ENCODE measurements at regions not wholly inside any gene's neighbourhood (a gene's known extent, or its start where the extent isn't known, plus 50 kb on each side); places are given as distances from the start of the nearest gene placed in this dataset.

- H3K9me3 ChIP-seq (ENCODE audit: control insufficient read depth, insufficient read depth, low read length) = no peaks in the 10 kb centered on the region
- 88% methylated on average over 1 of the region's 1 CpG for WGBS (ENCODE audit: insufficient coverage)
- no peaks in the 10 kb centered on the region for H3K27me3 Mint-ChIP-seq (ENCODE audit: low read depth in 2 of 2)
- H3K4me1 Mint-ChIP-seq = no peaks in the 10 kb centered on the region
- no peak overlapping the region for H3K4me3 Mint-ChIP-seq
- H3K36me3 ChIP-seq (ENCODE audit: control insufficient read depth, insufficient read depth, low read length) = no peaks in the 10 kb centered on the region
- no peaks in the 10 kb centered on the region for H3K36me3 Mint-ChIP-seq
- peaks cover 2 to 3% of the 10 kb centered on the region in 2 donors for H3K9me3 Mint-ChIP-seq
- H3K27ac ChIP-seq (ENCODE audit: low read length) = no peak overlapping the region
- H3K4me3 ChIP-seq (ENCODE audit: low read length) = no peak overlapping the region
- no peak for DNase-seq
- no peak overlapping the region for H3K27ac Mint-ChIP-seq
- intact Hi-C loops (cut with micrococcal nuclease) = no loop called here
- H3K4me1 ChIP-seq (ENCODE audit: control insufficient read depth, insufficient read depth, low read length) = no peaks in the 10 kb centered on the region
- no peaks in the 10 kb centered on the region for H3K27me3 ChIP-seq (ENCODE audit: control insufficient read depth, insufficient read depth, low read length)
- no peak for TF ChIP-seq CTCF (IDR thresholded peaks at IDR 0.05)
- no peak for ATAC-seq
Measured at GRCh38 chr1:221139991-221140390, 260.7 kb downstream of the HLX start.

GRCh38 chr1:221141096-221141495 is 261.9 kb downstream of the HLX start:
- no peaks in the 10 kb centered on the region for H3K27me3 ChIP-seq (ENCODE audit: control insufficient read depth, insufficient read depth, low read length)
- H3K9me3 Mint-ChIP-seq = peaks cover 3 to 6% of the 10 kb centered on the region in 2 donors
- ATAC-seq = no peak
- H3K4me3 ChIP-seq (ENCODE audit: low read length) = no peak overlapping the region
- H3K4me1 ChIP-seq (ENCODE audit: control insufficient read depth, insufficient read depth, low read length) = no peaks in the 10 kb centered on the region
- DNase-seq = no peak
- H3K27ac ChIP-seq (ENCODE audit: low read length) = no peak overlapping the region
- no peaks in the 10 kb centered on the region for H3K36me3 ChIP-seq (ENCODE audit: control insufficient read depth, insufficient read depth, low read length)
- no peaks in the 10 kb centered on the region for H3K36me3 Mint-ChIP-seq
- H3K4me3 Mint-ChIP-seq = no peak overlapping the region
- whole genome bisulfite sequencing (ENCODE audit: insufficient coverage) = 100% methylated on average over 1 of the region's 2 CpGs
- H3K9me3 ChIP-seq (ENCODE audit: control insufficient read depth, insufficient read depth, low read length) = no peaks in the 10 kb centered on the region
- H3K4me1 Mint-ChIP-seq = no peaks in the 10 kb centered on the region
- TF ChIP-seq CTCF (IDR thresholded peaks at IDR 0.05) = no peak
- no peaks in the 10 kb centered on the region for H3K27me3 Mint-ChIP-seq (ENCODE audit: low read depth in 2 of 2)
- no peak overlapping the region for H3K27ac Mint-ChIP-seq
- intact Hi-C loops (cut with micrococcal nuclease) = no loop called here

DNA sequence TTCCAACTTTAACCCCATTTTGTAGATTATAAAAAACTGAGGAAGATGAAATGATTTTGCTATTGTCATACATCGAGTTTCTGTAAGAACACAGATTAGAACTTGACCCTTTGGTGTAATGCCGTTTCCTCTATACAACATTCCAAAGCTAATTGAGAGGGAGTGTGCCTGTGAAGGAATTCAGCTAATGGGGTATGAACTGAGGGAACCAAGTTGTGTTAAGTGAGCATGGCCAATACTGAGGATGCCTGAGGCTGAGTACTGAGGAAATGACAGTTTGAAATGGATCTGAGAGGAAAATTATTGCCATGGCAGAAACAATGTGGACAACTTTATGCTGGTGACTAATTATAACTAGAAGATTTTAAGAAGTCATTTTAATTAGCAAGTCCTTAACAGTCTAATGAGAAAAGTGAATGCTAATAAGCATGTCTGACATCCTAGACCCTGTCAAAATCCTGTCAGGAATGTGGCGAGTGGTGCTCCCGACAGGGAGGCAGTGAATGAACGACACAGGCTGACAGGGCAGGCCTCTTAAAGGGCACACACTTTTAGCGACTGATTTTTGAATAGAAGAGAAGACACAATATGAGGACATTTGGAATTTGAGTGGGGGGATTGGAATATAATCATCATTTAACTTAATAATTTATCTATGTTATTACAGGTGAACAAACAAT is 262.5 kb downstream of the HLX start:
- 90% methylated on average over 4 of the region's 6 CpGs for WGBS (ENCODE audit: insufficient coverage)
- DNase-seq (no peak), ATAC-seq (no peak)
- no peaks in the 10 kb centered on the region for H3K9me3 ChIP-seq (ENCODE audit: control insufficient read depth, insufficient read depth, low read length)
- no peaks in the 10 kb centered on the region for H3K27me3 ChIP-seq (ENCODE audit: control insufficient read depth, insufficient read depth, low read length)
- H3K27ac ChIP-seq (ENCODE audit: low read length) = no peak overlapping the region
- intact Hi-C loops (cut with micrococcal nuclease) = no loop called here
- no peak overlapping the region for H3K4me3 ChIP-seq (ENCODE audit: low read length)
- Mint-ChIP-seq H3K36me3 (no peaks in the 10 kb centered on the region), H3K9me3 (peaks cover 3 to 10% of the 10 kb centered on the region in 2 donors), H3K27me3 (ENCODE audit: low read depth in 2 of 2) (no peaks in the 10 kb centered on the region), H3K4me3 (no peak overlapping the region), H3K4me1 (no peaks in the 10 kb centered on the region), H3K27ac (no peak overlapping the region)
- TF ChIP-seq CTCF (IDR thresholded peaks at IDR 0.05) = no peak
- no peaks in the 10 kb centered on the region for H3K4me1 ChIP-seq (ENCODE audit: control insufficient read depth, insufficient read depth, low read length)
- H3K36me3 ChIP-seq (ENCODE audit: control insufficient read depth, insufficient read depth, low read length) = no peaks in the 10 kb centered on the region

GRCh38 chr1:221148660-221149059 is 269.4 kb downstream of the HLX start:
- no peak overlapping the region for H3K4me3 Mint-ChIP-seq
- ATAC-seq (no peak), DNase-seq (no peak)
- no peak overlapping the region for H3K4me3 ChIP-seq (ENCODE audit: low read length)
- no peaks in the 10 kb centered on the region for H3K4me1 ChIP-seq (ENCODE audit: control insufficient read depth, insufficient read depth, low read length)
- H3K9me3 Mint-ChIP-seq = peaks cover 0 to 10% of the 10 kb centered on the region in 2 donors
- H3K4me1 Mint-ChIP-seq = no peaks in the 10 kb centered on the region
- intact Hi-C loops (cut with micrococcal nuclease) = no loop called here
- no peaks in the 10 kb centered on the region for H3K36me3 Mint-ChIP-seq
- no peaks in the 10 kb centered on the region for H3K36me3 ChIP-seq (ENCODE audit: control insufficient read depth, insufficient read depth, low read length)
- TF ChIP-seq CTCF (IDR thresholded peaks at IDR 0.05) = no peak
- WGBS (ENCODE audit: insufficient coverage) = 88% methylated on average over 4 of the region's 4 CpGs
- no peak overlapping the region for H3K27ac ChIP-seq (ENCODE audit: low read length)
- H3K27me3 ChIP-seq (ENCODE audit: control insufficient read depth, insufficient read depth, low read length) = no peaks in the 10 kb centered on the region
- H3K9me3 ChIP-seq (ENCODE audit: control insufficient read depth, insufficient read depth, low read length) = no peaks in the 10 kb centered on the region
- H3K27me3 Mint-ChIP-seq (ENCODE audit: low read depth in 2 of 2) = no peaks in the 10 kb centered on the region
- no peak overlapping the region for H3K27ac Mint-ChIP-seq

Data from natural killer cell (primary cell).